A673 (cell line): ENCODE measurements at regions not wholly inside any gene's neighbourhood (a gene's known extent, or its start where the extent isn't known, plus 50 kb on each side); places are given as distances from the start of the nearest gene placed in this dataset.

ENCODE experiments used
- EZH2 ChIP-seq: fragments of 200-600 bp; sonication (generic); IDR thresholded peaks from 2 replicates; pipeline ENCODE4 v1.6.1; 2017; ENCODE audit warnings: borderline replicate concordance, low read depth, mild to moderate bottlenecking, mixed read lengths, antibody characterized with exemption, low read length; ENCODE audit not compliant: poor library complexity, severe bottlenecking
- TF ChIP-seq, protein P1 (sequence below): fragments of 300-800, 200-600 bp; sonication (generic); conservative IDR thresholded peaks from 2 replicates; pipeline ENCODE4 v1.5.1; 2017; ENCODE audit warnings: low read depth, mild to moderate bottlenecking, antibody characterized with exemption, low read length, moderate library complexity, mixed read lengths

DNA sequence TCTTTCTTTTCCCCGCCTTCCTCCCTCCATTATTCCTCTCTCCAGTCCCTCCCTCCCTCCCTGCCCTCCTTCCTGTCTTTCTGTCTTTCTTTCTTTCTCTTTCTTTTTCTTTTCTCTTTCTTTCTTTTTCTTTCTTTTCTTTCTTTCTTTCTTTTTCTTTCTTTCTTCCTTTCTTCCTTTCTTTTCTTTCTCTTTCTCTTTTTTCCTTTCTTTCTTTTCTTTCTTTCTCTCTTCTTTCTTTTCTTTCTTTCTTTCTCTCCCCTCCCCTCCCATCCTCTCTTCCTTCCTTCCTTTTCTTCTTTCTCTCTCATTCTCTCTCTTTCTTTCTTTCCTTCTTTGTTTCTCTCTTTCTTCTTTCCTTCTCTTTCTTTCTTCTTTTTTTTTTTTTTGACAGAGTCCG, 402.2 kb upstream of the PLXNA2 start:
- TF ChIP-seq, protein P1, sequence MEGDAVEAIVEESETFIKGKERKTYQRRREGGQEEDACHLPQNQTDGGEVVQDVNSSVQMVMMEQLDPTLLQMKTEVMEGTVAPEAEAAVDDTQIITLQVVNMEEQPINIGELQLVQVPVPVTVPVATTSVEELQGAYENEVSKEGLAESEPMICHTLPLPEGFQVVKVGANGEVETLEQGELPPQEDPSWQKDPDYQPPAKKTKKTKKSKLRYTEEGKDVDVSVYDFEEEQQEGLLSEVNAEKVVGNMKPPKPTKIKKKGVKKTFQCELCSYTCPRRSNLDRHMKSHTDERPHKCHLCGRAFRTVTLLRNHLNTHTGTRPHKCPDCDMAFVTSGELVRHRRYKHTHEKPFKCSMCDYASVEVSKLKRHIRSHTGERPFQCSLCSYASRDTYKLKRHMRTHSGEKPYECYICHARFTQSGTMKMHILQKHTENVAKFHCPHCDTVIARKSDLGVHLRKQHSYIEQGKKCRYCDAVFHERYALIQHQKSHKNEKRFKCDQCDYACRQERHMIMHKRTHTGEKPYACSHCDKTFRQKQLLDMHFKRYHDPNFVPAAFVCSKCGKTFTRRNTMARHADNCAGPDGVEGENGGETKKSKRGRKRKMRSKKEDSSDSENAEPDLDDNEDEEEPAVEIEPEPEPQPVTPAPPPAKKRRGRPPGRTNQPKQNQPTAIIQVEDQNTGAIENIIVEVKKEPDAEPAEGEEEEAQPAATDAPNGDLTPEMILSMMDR, result no peak
- TF ChIP-seq EZH2, result no peak
